GM12878 (cell line): ENCODE measurements at regions not wholly inside any gene's neighbourhood (a gene's known extent, or its start where the extent isn't known, plus 50 kb on each side); places are given as distances from the start of the nearest gene placed in this dataset.

ENCODE experiments used
- ATAC-seq: fragments of 200-7000 bp; cut with Tn5 transposase; 3 replicates; pipeline ENCODE4 v1.9.1; 2020; ENCODE audit warnings: mild to moderate bottlenecking, moderate library complexity
- BruUV-seq: library from RNA; stranded (reverse); fragments of 400-500 nt; replicated peaks from 2 replicates; lab custom pipeline; 2021; lab: Mats Ljungman, UMichigan
- CTCF ChIA-PET: fragments of 300-600 bp; sonication (Branson Sonifier 250); formaldehyde crosslinking; extraction: SDS; loops from one replicate; lab custom pipeline; 2021; ENCODE audit warnings: inconsistent platforms; lab: Yijun Ruan, JAX
- POLR2A ChIA-PET: fragments of 350-600 bp; formaldehyde crosslinking; extraction: SDS; loops from one replicate; lab custom pipeline; 2021; ENCODE audit warnings: inconsistent platforms; lab: Charles Lee
- RAD21 ChIA-PET: fragments of 300-600 bp; sonication (Branson Sonifier 250); formaldehyde crosslinking; loops from one replicate; lab custom pipeline; 2023; ENCODE audit warnings: antibody characterized with exemption; ENCODE audit not compliant: unreplicated experiment; lab: Charles Lee
- SMC1A ChIA-PET: fragments of 300-600 bp; sonication (Branson Sonifier 250); formaldehyde crosslinking; loops from one replicate; lab custom pipeline; 2023; ENCODE audit not compliant: unreplicated experiment, uncharacterized antibody; lab: Charles Lee
- DNase-seq: peaks from one replicate; pipeline ENCODE4 v3.0.0-alpha.2; 2011; ENCODE audit warnings: low read depth, low spot score
- FAIRE-seq: peaks from 3 replicates; lab custom pipeline; 2011; peaks lifted over from hg19 to GRCh38; lab: Jason Lieb, UNC
- H2AFZ ChIP-seq: 2 replicates; pipeline ENCODE4 v1.6.0; 2011; ENCODE audit warnings: low read depth, low read length, control low read depth; ENCODE audit not compliant: control insufficient read depth
- H3K27ac ChIP-seq: 2 replicates; pipeline ENCODE4 v1.5.1; 2011; ENCODE audit warnings: control low read depth; ENCODE audit not compliant: control insufficient read depth, insufficient read depth
- H3K27me3 ChIP-seq, 2 experiments: replicated peaks in 1 of 2; 2 replicates each; pipeline versions ENCODE4 v1.6.0 to v1.6.1; 2011; ENCODE audit warnings: low read length in 1 of 2; ENCODE audit not compliant: control insufficient read depth in 2 of 2, insufficient read depth in 2 of 2
- H3K36me3 ChIP-seq, 2 experiments: 2 replicates each; pipeline ENCODE4 v1.5.1; 2011; ENCODE audit warnings: low read length in 1 of 2; ENCODE audit not compliant: control insufficient read depth in 2 of 2, insufficient read depth in 2 of 2
- H3K4me1 ChIP-seq: 2 replicates; pipeline ENCODE4 v1.6.1; 2011; ENCODE audit warnings: mild to moderate bottlenecking, low read length, moderate library complexity, mixed read lengths; ENCODE audit not compliant: control insufficient read depth, insufficient read depth
- H3K4me2 ChIP-seq: 2 replicates; pipeline ENCODE4 v1.6.0; 2011; ENCODE audit warnings: control low read depth; ENCODE audit not compliant: control insufficient read depth, insufficient read depth
- H3K4me3 ChIP-seq: fragments of 200-600 bp; sonication (generic); 2 replicates; pipeline ENCODE4 v1.5.1; 2016
- H3K79me2 ChIP-seq: 2 replicates; pipeline ENCODE4 v1.6.0; 2011; ENCODE audit warnings: low read length; ENCODE audit not compliant: control insufficient read depth, insufficient read depth
- H3K9ac ChIP-seq: 2 replicates; pipeline ENCODE4 v1.8.0; 2011; ENCODE audit warnings: low read length, control low read depth, mixed read lengths; ENCODE audit not compliant: control insufficient read depth, insufficient read depth
- H3K9me3 ChIP-seq: replicated peaks from 3 replicates; pipeline ENCODE4 v1.5.1; 2011; ENCODE audit warnings: mild to moderate bottlenecking, low read length; ENCODE audit not compliant: control insufficient read depth, insufficient read depth
- H4K20me1 ChIP-seq: 2 replicates; pipeline ENCODE4 v1.6.0; 2011; ENCODE audit not compliant: control insufficient read depth, insufficient read depth
- ELK1 ChIP-seq: IDR thresholded peaks from 2 replicates; pipeline ENCODE4 v1.6.1; 2012; ENCODE audit warnings: low read depth, low read length, improper control_type of control experiment
- FOXK2 ChIP-seq: fragments of 450-650 bp; IDR thresholded peaks from 2 replicates; pipeline ENCODE4 v1.6.1; 2017; ENCODE audit warnings: mild to moderate bottlenecking, moderate library complexity
- KDM1A ChIP-seq: fragments of 200-600 bp; sonication (generic); IDR thresholded peaks from 2 replicates; pipeline ENCODE4 v1.6.1; 2016; ENCODE audit warnings: borderline replicate concordance
- MTA2 ChIP-seq: fragments of 450-650 bp; IDR thresholded peaks from 2 replicates; pipeline ENCODE4 v1.6.1; 2016; ENCODE audit warnings: low read depth, mild to moderate bottlenecking, moderate library complexity
- PBX3 ChIP-seq: IDR thresholded peaks from 2 replicates; pipeline ENCODE4 v1.6.1; 2011; ENCODE audit warnings: mild to moderate bottlenecking, low read depth, low read length, moderate library complexity; ENCODE audit not compliant: insufficient replicate concordance
- RELA ChIP-seq: fragments of 450-650 bp; IDR thresholded peaks from 2 replicates; pipeline ENCODE4 v1.8.0; 2014; ENCODE audit warnings: borderline replicate concordance; ENCODE audit not compliant: partially characterized antibody
- ZNF24 ChIP-seq: fragments of 450-650 bp; IDR thresholded peaks from 2 replicates; pipeline ENCODE4 v1.6.1; 2017; ENCODE audit warnings: antibody characterized with exemption, mild to moderate bottlenecking
- WGBS: methylation state at CpG from one replicate; pipeline ENCODE4 v1.1.6; 2016; ENCODE audit warnings: low lambda C conversion rate; ENCODE audit not compliant: insufficient replicate concordance, insufficient coverage; ENCODE audit errors: missing lambda C conversion rate; 5-methylcytosine and 5-hydroxymethylcytosine counted together
- in situ Hi-C: fragments of 300-500 bp; cut with MboI; formaldehyde crosslinking; loops from 9 replicates; pipeline ENCODE4 v1.14.3; 2018; ENCODE audit warnings: mixed read lengths
- intact Hi-C: fragments of 100-400 bp; cut with micrococcal nuclease; formaldehyde crosslinking; loops from one replicate; pipeline ENCODE4 v1.14.2; 2022; ENCODE audit not compliant: unreplicated experiment
- TF ChIP-seq, protein P1 (sequence below): fragments of 450-650 bp; formaldehyde crosslinking; IDR thresholded peaks from 2 replicates; pipeline ENCODE4 v1.4.0; 2020; ENCODE audit warnings: mild to moderate bottlenecking, moderate library complexity

GRCh38 chr16:76856112-76856511 lies 334.9 kb upstream of the MON1B start (continued):
- TF ChIP-seq PBX3 (no peak), FOXK2 (no peak), ELK1 (no peak), RELA (no peak)

DNA sequence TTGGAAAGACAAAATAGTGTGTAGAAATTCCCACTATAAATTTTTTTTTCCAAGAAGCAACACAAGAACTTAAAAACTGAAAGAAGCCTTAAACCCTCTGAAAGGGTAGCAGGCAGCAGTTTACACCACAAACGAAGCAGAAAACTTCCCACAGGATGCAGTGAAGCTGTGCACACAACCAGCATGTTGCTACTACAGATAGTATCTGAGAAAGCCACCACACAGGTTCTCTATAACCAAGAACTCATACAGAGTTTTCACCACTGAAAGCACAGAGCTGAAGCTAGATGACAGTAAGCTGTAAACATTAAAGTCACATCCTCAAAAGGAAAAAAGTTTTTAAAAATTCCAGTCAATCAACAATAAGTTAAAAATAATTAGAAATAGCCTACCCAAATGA lies 333.6 kb upstream of the MON1B start:
- no peaks in the 10 kb centered on the region for H3K4me1 ChIP-seq
- FAIRE-seq = no peak
- BruUV-seq = no TSS peak

More for the DNA sequence above, 333.6 kb upstream of the MON1B start:
- ChIA-PET RAD21 (no interaction called here), SMC1A (no interaction called here), POLR2A (no interaction called here), CTCF (no interaction called here)
- Histone ChIP-seq H3K27me3 (no peaks in the 10 kb centered on the region), H4K20me1 (no peaks in the 10 kb centered on the region), H3K27ac (no peak overlapping the region), H2AFZ (no peak overlapping the region), H3K4me3 (no peak overlapping the region), H3K36me3 (no peaks in the 10 kb centered on the region), H3K4me2 (no peak overlapping the region), H3K9ac (no peak overlapping the region), H3K79me2 (no peaks in the 10 kb centered on the region)
- in situ Hi-C loops (no loop called here), intact Hi-C loops (no loop called here)
- no peak for DNase-seq
- WGBS = 0% methylated on average over 1 of the region's 1 CpG
- no peak for TF ChIP-seq KDM1A
- TF ChIP-seq, protein P1, sequence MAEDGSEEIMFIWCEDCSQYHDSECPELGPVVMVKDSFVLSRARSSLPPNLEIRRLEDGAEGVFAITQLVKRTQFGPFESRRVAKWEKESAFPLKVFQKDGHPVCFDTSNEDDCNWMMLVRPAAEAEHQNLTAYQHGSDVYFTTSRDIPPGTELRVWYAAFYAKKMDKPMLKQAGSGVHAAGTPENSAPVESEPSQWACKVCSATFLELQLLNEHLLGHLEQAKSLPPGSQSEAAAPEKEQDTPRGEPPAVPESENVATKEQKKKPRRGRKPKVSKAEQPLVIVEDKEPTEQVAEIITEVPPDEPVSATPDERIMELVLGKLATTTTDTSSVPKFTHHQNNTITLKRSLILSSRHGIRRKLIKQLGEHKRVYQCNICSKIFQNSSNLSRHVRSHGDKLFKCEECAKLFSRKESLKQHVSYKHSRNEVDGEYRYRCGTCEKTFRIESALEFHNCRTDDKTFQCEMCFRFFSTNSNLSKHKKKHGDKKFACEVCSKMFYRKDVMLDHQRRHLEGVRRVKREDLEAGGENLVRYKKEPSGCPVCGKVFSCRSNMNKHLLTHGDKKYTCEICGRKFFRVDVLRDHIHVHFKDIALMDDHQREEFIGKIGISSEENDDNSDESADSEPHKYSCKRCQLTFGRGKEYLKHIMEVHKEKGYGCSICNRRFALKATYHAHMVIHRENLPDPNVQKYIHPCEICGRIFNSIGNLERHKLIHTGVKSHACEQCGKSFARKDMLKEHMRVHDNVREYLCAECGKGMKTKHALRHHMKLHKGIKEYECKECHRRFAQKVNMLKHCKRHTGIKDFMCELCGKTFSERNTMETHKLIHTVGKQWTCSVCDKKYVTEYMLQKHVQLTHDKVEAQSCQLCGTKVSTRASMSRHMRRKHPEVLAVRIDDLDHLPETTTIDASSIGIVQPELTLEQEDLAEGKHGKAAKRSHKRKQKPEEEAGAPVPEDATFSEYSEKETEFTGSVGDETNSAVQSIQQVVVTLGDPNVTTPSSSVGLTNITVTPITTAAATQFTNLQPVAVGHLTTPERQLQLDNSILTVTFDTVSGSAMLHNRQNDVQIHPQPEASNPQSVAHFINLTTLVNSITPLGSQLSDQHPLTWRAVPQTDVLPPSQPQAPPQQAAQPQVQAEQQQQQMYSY (CRISPR knock-in tag) = no peak
- no peak for TF ChIP-seq ZNF24
- no peak for TF ChIP-seq MTA2
- TF ChIP-seq, all 136 proteins: peak for 0
- no peaks in the 10 kb centered on the region for H3K9me3 ChIP-seq
- ATAC-seq = no peak
